Pancreas (tissue), 10 donors: ENCODE measurements at regions not wholly inside any gene's neighbourhood (a gene's known extent, or its start where the extent isn't known, plus 50 kb on each side); places are given as distances from the start of the nearest gene placed in this dataset.

ENCODE experiments used
- ATAC-seq, 4 donors: fragments of 200-7000 bp; cut with Tn5 transposase; one replicate each; pipeline versions ENCODE4 v1.8.0 to v1.9.1; 2020; ENCODE audit warnings: mild to moderate bottlenecking in 4 of 4, moderate library complexity in 4 of 4
- DNase-seq, 6 donors: peaks; one replicate each; pipeline ENCODE4 v3.0.0-alpha.2; 2020
- FAIRE-seq: peaks from 2 replicates; lab custom pipeline; 2012; peaks lifted over from hg19 to GRCh38; lab: Jason Lieb, UNC
- H3K27ac ChIP-seq, 4 donors: fragments of 200-600 bp; sonication (generic); 1 replicate in 3 of 4; 2 replicates in 1 of 4; pipeline versions ENCODE4 v1.5.0 to v1.8.0; 2020
- H3K27me3 ChIP-seq, 4 donors: fragments of 200-600 bp; one replicate each; pipeline ENCODE4 v1.8.0; 2021
- H3K36me3 ChIP-seq, 3 donors: fragments of 200-600 bp; sonication (generic) in 1 of 3; one replicate each; pipeline versions ENCODE4 v1.5.0 to v1.8.0; 2020 to 2021
- H3K4me1 ChIP-seq, 3 donors: fragments of 200-600 bp; one replicate each; pipeline ENCODE4 v1.8.0; 2021
- H3K4me3 ChIP-seq, 4 donors: fragments of 200-600 bp; sonication (generic) in 2 of 4; one replicate each; pipeline versions ENCODE4 v1.5.0 to v1.8.0; 2020 to 2021
- H3K9me3 ChIP-seq, 4 donors: fragments of 200-600 bp; one replicate each; pipeline ENCODE4 v1.8.0; 2021
- WGBS, 2 donors: extraction: QIAGEN DNeasy Blood & Tissue Kit; methylation state at CpG; one replicate each; pipeline ENCODE4 v1.1.7; 2013; 5-methylcytosine and 5-hydroxymethylcytosine counted together
- intact Hi-C, 3 donors: fragments of 100-400 bp; cut with DNase I; formaldehyde crosslinking; loops; one replicate each; pipeline versions ENCODE4 v1.11.1 to v1.14.2; 2022
- TF ChIP-seq, protein P1 (sequence below), 4 donors: fragments of 200-600 bp; sonication (generic) in 3 of 4; IDR thresholded peaks; one replicate each; pipeline versions ENCODE4 v1.5.0 to v1.8.0; 2021; ENCODE audit warnings: antibody characterized with exemption in 4 of 4
- donor health status: healthy with polysubstance abuse.
- donor health status: DM: no; HTN: no; CAD: no; lungs with moderate emphysema.
- donor health status: DM: no; HTN: no; CAD: no.
- donor health status: control.
- donor health status: control.
- donor health status: Bipolar disorder and iron deficiency.
- donor health status: DM: yes; HTN: yes; CAD: no.
- donor health status: DM: no; HTN: no; CAD: no.
- donor health status: DM: no; HTN: no; CAD: no.
- donor health status: DM: yes; HTN: yes; CAD: no.

DNA sequence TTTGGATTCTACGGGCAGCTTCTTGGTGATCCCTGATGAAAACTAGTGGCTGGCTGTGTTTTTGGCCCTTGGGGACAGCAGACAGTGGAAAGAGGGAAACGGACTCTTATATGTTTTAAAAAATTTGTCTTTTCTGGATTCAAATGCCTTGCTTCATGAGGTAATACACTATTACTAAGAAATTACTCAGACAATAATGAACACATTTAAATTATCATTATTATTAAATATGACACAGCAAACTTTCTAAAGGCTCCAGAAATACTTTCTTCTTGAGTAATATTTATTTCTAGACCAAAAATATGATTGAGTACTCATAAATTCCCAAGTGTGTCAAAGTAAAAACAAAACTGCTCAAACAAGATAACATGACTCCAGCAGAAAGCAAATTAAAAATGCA lies 520.7 kb upstream of the AADAT start:
- 66 to 77% methylated on average over 2 of the region's 2 CpGs for WGBS, 2 donors
- FAIRE-seq (no peak), DNase-seq (no peak), ATAC-seq (no peak)
- Histone ChIP-seq H3K4me1 (no peaks in the 10 kb centered on the region), H3K27ac (no peak overlapping the region), H3K27me3 (no peaks in the 10 kb centered on the region), H3K9me3 (no peaks in the 10 kb centered on the region), H3K4me3 (no peak overlapping the region), H3K36me3 (no peaks in the 10 kb centered on the region)
- TF ChIP-seq, protein P1, sequence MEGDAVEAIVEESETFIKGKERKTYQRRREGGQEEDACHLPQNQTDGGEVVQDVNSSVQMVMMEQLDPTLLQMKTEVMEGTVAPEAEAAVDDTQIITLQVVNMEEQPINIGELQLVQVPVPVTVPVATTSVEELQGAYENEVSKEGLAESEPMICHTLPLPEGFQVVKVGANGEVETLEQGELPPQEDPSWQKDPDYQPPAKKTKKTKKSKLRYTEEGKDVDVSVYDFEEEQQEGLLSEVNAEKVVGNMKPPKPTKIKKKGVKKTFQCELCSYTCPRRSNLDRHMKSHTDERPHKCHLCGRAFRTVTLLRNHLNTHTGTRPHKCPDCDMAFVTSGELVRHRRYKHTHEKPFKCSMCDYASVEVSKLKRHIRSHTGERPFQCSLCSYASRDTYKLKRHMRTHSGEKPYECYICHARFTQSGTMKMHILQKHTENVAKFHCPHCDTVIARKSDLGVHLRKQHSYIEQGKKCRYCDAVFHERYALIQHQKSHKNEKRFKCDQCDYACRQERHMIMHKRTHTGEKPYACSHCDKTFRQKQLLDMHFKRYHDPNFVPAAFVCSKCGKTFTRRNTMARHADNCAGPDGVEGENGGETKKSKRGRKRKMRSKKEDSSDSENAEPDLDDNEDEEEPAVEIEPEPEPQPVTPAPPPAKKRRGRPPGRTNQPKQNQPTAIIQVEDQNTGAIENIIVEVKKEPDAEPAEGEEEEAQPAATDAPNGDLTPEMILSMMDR (IDR thresholded peaks at IDR 0.05), result no peak
- intact Hi-C loops, result no loop called here

DNA sequence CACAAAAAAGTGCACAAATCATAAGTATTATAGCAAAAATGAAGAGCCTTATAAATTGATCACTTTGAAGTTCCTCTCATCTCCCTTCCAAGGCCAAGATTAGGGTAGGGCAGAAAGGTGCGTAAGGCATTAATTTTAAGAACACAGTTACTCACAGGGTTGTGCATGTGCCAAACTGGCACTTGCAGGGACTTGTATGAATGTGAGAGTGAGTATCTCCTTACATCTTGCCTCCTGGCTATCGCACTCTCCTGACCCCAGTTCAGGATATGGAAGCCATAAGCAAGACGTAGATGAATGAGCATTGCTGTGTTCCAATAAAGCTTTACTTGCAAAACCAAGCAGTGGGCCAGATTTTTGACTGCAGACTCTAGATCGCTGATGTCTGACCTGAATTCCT lies 510.1 kb upstream of the AADAT start:
- ATAC-seq, result no peak
- FAIRE-seq, result no peak
- Histone ChIP-seq H3K4me3 (no peak overlapping the region), H3K27ac (no peak overlapping the region), H3K4me1 (no peaks in the 10 kb centered on the region), H3K27me3 (no peaks in the 10 kb centered on the region), H3K36me3 (no peaks in the 10 kb centered on the region), H3K9me3 (no peaks in the 10 kb centered on the region)
- intact Hi-C loops, result no loop called here
- WGBS, 2 donors, result 76 to 84% methylated on average over 4 of the region's 4 CpGs
- DNase-seq, result no peak
- TF ChIP-seq, protein P1 (IDR thresholded peaks at IDR 0.05), result no peak

DNA sequence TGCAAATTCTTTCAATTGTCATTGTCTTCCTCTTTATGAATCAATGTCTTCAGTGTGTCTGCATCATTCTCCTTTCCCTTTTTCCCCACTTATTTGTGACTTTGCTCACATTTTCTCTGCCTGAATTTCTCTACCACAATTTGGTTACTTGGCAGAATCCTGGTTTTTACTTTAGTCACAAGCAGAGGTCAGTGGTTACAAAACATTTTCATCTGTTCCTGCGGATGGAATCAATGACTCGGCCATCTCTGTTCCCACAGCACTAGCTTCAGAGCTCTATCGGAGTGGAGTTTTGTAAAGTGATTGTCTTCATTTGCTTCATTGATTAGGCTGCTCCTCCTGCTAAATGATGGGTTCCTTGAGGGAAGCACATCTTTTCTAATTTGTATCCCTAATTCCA lies 501.3 kb upstream of the AADAT start:
- TF ChIP-seq, protein P1 (IDR thresholded peaks at IDR 0.05), result no peak
- H3K4me1 ChIP-seq, result no peaks in the 10 kb centered on the region
- DNase-seq, result no peak
- H3K36me3 ChIP-seq, result no peaks in the 10 kb centered on the region
- FAIRE-seq, result no peak
- H3K4me3 ChIP-seq, result no peak overlapping the region
- no peak for ATAC-seq
- intact Hi-C loops, result no loop called here
- 83 to 90% methylated on average over 3 of the region's 3 CpGs for WGBS, 2 donors
- H3K27me3 ChIP-seq, result no peaks in the 10 kb centered on the region
- no peak overlapping the region for H3K27ac ChIP-seq
- H3K9me3 ChIP-seq, result no peaks in the 10 kb centered on the region

DNA sequence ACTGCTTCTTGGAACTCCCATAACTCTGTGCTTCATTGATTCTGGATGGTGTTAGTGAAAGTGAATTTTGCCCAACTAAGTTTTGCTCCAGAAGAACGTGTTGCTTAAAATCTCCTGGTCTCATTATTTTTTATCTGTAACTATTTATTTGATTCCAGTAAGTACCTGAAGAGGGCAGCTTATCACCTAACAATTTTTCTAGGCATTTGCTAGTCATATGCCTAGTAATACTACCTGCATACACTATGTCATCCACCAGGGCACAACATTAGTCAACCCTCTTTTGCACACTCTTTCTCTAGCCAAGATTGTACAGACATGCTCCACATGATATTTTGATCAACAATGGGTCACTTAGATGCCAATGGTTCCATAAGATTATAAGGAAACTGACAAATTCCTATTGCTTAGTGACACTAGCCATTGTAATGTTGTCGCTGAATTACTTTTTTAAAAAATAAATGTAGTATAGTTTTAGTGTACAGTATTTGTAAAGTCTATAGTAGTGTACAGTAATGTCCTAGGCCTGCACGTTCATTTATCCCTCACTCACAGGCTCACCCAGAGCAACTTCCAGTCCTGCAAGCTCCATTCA lies 499.9 kb upstream of the AADAT start:
- FAIRE-seq, result no peak
- Histone ChIP-seq H3K4me3 (no peak overlapping the region), H3K4me1 (no peaks in the 10 kb centered on the region), H3K27ac (no peak overlapping the region), H3K27me3 (no peaks in the 10 kb centered on the region), H3K36me3 (no peaks in the 10 kb centered on the region), H3K9me3 (no peaks in the 10 kb centered on the region)
- DNase-seq, result no peak
- WGBS, 2 donors, result 61 to 66% methylated on average over 3 of the region's 3 CpGs
- intact Hi-C loops, result no loop called here
- TF ChIP-seq, protein P1 (IDR thresholded peaks at IDR 0.05), result peak in 2 of 4 donors; percentile 4 to 20
- ATAC-seq, result peak in 3 of 4 donors; percentile 58 to 77 (median 73)

DNA sequence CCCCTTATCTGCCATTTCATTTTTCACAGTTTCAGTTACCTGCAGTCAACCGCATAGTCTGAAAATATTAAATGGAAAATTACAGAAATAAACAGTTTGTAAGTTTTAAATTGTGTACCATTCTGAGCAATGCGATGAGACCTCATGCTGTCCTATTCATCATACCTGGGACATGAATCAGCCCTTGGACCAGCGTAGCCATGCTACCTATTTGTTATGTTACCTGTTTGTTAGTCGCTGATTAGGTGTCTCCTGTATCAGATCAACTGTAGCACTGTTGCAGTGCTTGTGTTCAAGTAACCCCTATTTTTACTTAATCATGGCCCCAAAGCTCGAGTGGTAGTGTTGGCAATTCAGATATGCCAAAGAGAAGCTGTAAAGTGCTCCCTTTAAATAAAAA lies 492.2 kb upstream of the AADAT start:
- Histone ChIP-seq H3K36me3 (no peaks in the 10 kb centered on the region), H3K27ac (no peak overlapping the region), H3K9me3 (no peaks in the 10 kb centered on the region), H3K4me3 (no peak overlapping the region), H3K4me1 (no peaks in the 10 kb centered on the region), H3K27me3 (no peaks in the 10 kb centered on the region)
- ATAC-seq (no peak), DNase-seq (no peak), FAIRE-seq (no peak)
- intact Hi-C loops, result no loop called here
- TF ChIP-seq, protein P1 (IDR thresholded peaks at IDR 0.05), result no peak
- 73 to 78% methylated on average over 5 of the region's 5 CpGs for WGBS, 2 donors
